ENCODE measurements at regions not wholly inside any gene's neighbourhood (a gene's known extent, or its start where the extent isn't known, plus 50 kb on each side); places are given as distances from the start of the nearest gene placed in this dataset.

GRCh38 chr9:2477755-2478154 lies 143.8 kb upstream of the VLDLR start:
- H3K27ac Mint-ChIP-seq (ENCODE audit: unreplicated experiment), result peak overlapping the region; percentile 52
- H3K27me3 Mint-ChIP-seq (ENCODE audit: unreplicated experiment), result no peaks in the 10 kb centered on the region
- no peaks in the 10 kb centered on the region for H3K9me3 Mint-ChIP-seq (ENCODE audit: unreplicated experiment)

GRCh38 chr9:2478421-2478820 lies 143.2 kb upstream of the VLDLR start:
- H3K36me3 Mint-ChIP-seq (ENCODE audit: unreplicated experiment), result no peaks in the 10 kb centered on the region

More at GRCh38 chr9:2477755-2478154, 143.8 kb upstream of the VLDLR start:
- H3K4me1 Mint-ChIP-seq (ENCODE audit: low read depth, unreplicated experiment), result peaks cover 25% of the 10 kb centered on the region
- DNase-seq, result no peak
- no peaks in the 10 kb centered on the region for H3K36me3 Mint-ChIP-seq (ENCODE audit: unreplicated experiment)
- no peak overlapping the region for H3K4me3 Mint-ChIP-seq (ENCODE audit: unreplicated experiment)
- TF ChIP-seq CTCF (IDR thresholded peaks at IDR 0.05; ENCODE audit: partially characterized antibody, unreplicated experiment), result no peak

GRCh38 chr9:2479056-2479565 lies 142.5 kb upstream of the VLDLR start:
- no peak overlapping the region for H3K4me3 Mint-ChIP-seq (ENCODE audit: unreplicated experiment)
- no peak for DNase-seq
- no peaks in the 10 kb centered on the region for H3K9me3 Mint-ChIP-seq (ENCODE audit: unreplicated experiment)
- H3K36me3 Mint-ChIP-seq (ENCODE audit: unreplicated experiment), result no peaks in the 10 kb centered on the region
- H3K27me3 Mint-ChIP-seq (ENCODE audit: unreplicated experiment), result no peaks in the 10 kb centered on the region
- TF ChIP-seq CTCF (IDR thresholded peaks at IDR 0.05; ENCODE audit: partially characterized antibody, unreplicated experiment), result no peak
- H3K4me1 Mint-ChIP-seq (ENCODE audit: low read depth, unreplicated experiment), result peaks cover 21% of the 10 kb centered on the region
- H3K27ac Mint-ChIP-seq (ENCODE audit: unreplicated experiment), result no peak overlapping the region

More at GRCh38 chr9:2478421-2478820, 143.2 kb upstream of the VLDLR start:
- peaks cover 25% of the 10 kb centered on the region for H3K4me1 Mint-ChIP-seq (ENCODE audit: low read depth, unreplicated experiment)
- no peak overlapping the region for H3K4me3 Mint-ChIP-seq (ENCODE audit: unreplicated experiment)
- no peaks in the 10 kb centered on the region for H3K27me3 Mint-ChIP-seq (ENCODE audit: unreplicated experiment)
- H3K27ac Mint-ChIP-seq (ENCODE audit: unreplicated experiment), result no peak overlapping the region
- DNase-seq, result no peak
- H3K9me3 Mint-ChIP-seq (ENCODE audit: unreplicated experiment), result no peaks in the 10 kb centered on the region
- no peak for TF ChIP-seq CTCF (IDR thresholded peaks at IDR 0.05; ENCODE audit: partially characterized antibody, unreplicated experiment)

- H3K27ac Mint-ChIP-seq (ENCODE audit: unreplicated experiment), result no peak overlapping the region
- H3K27me3 Mint-ChIP-seq (ENCODE audit: unreplicated experiment), result no peaks in the 10 kb centered on the region
- no peak for DNase-seq
- H3K4me3 Mint-ChIP-seq (ENCODE audit: unreplicated experiment), result no peak overlapping the region
- no peak for TF ChIP-seq CTCF (IDR thresholded peaks at IDR 0.05; ENCODE audit: partially characterized antibody, unreplicated experiment)
- H3K36me3 Mint-ChIP-seq (ENCODE audit: unreplicated experiment), result no peaks in the 10 kb centered on the region
- peaks cover 15% of the 10 kb centered on the region for H3K4me1 Mint-ChIP-seq (ENCODE audit: low read depth, unreplicated experiment)
- H3K9me3 Mint-ChIP-seq (ENCODE audit: unreplicated experiment), result no peaks in the 10 kb centered on the region
Observed at GRCh38 chr9:2480255-2480837, 141.2 kb upstream of the VLDLR start.

- Mint-ChIP-seq H3K4me1 (ENCODE audit: low read depth, unreplicated experiment) (peaks cover 15% of the 10 kb centered on the region), H3K4me3 (ENCODE audit: unreplicated experiment) (no peak overlapping the region), H3K36me3 (ENCODE audit: unreplicated experiment) (no peaks in the 10 kb centered on the region), H3K9me3 (ENCODE audit: unreplicated experiment) (no peaks in the 10 kb centered on the region), H3K27ac (ENCODE audit: unreplicated experiment) (no peak overlapping the region), H3K27me3 (ENCODE audit: unreplicated experiment) (no peaks in the 10 kb centered on the region)
- TF ChIP-seq CTCF (IDR thresholded peaks at IDR 0.05; ENCODE audit: partially characterized antibody, unreplicated experiment), result no peak
- DNase-seq, result no peak
Observed at GRCh38 chr9:2481216-2481615, 140.4 kb upstream of the VLDLR start.

Data from glutamatergic neuron (in vitro differentiated cells).